AG04450 (cell line): ENCODE measurements at regions not wholly inside any gene's neighbourhood (a gene's known extent, or its start where the extent isn't known, plus 50 kb on each side); places are given as distances from the start of the nearest gene placed in this dataset.
A peak's percentile ranks its signal among the peaks of the same experiment; 100 is the strongest.
"Not testable (repeated sequence)": the region's sequence is repeated elsewhere in the genome, so short reads cannot be mapped to it uniquely, and the experiment has no call there.

Experiments
- CTCF ChIA-PET: fragments of 300-600, 350-600 bp; formaldehyde crosslinking; extraction: SDS; loops from one replicate; lab custom pipeline; 2022; ENCODE audit warnings: antibody characterized with exemption, inconsistent platforms; lab: Charles Lee
- POLR2A ChIA-PET: fragments of 350-600 bp; formaldehyde crosslinking; extraction: SDS; loops from one replicate; lab custom pipeline; 2021; ENCODE audit warnings: antibody characterized with exemption, inconsistent platforms; lab: Yijun Ruan, JAX
- DNase-seq: peaks from one replicate; pipeline ENCODE4 v3.0.0-alpha.2; 2011; ENCODE audit warnings: low read depth, low spot score
- H3K27ac ChIP-seq: one replicate; pipeline ENCODE4 v1.5.1; 2012; ENCODE audit warnings: low read depth, low read length, control low read depth
- H3K27me3 ChIP-seq: one replicate; pipeline ENCODE4 v1.6.0; 2012; ENCODE audit warnings: low read length; ENCODE audit not compliant: control insufficient read depth, insufficient read depth
- H3K4me3 ChIP-seq: 2 replicates; pipeline ENCODE4 v1.5.1; 2011; ENCODE audit warnings: mild to moderate bottlenecking, low read depth, low read length, control low read depth
- H3K9me3 ChIP-seq: 2 replicates; pipeline ENCODE4 v1.5.1; 2012; ENCODE audit warnings: low read length; ENCODE audit not compliant: control insufficient read depth, insufficient read depth
- TF ChIP-seq, protein P1 (sequence below): IDR thresholded peaks from 2 replicates; pipeline ENCODE4 v1.5.1; 2011; ENCODE audit warnings: low read depth, low read length, control low read depth, inconsistent platforms

DNA sequence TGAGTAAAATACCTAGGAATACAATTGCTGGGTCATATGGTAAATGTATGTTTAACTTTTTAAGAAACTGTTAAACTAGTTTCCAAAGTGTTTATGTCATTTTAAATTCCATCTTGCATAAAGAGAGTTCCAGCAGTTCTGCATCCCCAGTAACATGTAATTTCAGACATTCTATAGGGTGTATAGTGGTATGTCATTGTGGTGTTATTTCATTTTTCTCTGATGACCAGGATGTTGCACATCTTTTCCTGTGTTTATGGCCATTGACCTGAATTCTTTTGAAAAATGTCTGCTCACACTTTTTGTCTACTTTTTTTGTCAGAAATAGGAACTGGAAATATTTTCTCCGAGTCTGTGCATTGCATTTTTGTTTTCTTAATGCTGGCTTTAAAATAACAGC is 128.9 kb downstream of the TMEM200A start:
- POLR2A ChIA-PET = interaction anchor here (0.7 kb wide), 1 partner anchor 9 kb away, joined by 9 read pairs; no protein-coding TSS in a partner anchor
- TF ChIP-seq, protein P1, sequence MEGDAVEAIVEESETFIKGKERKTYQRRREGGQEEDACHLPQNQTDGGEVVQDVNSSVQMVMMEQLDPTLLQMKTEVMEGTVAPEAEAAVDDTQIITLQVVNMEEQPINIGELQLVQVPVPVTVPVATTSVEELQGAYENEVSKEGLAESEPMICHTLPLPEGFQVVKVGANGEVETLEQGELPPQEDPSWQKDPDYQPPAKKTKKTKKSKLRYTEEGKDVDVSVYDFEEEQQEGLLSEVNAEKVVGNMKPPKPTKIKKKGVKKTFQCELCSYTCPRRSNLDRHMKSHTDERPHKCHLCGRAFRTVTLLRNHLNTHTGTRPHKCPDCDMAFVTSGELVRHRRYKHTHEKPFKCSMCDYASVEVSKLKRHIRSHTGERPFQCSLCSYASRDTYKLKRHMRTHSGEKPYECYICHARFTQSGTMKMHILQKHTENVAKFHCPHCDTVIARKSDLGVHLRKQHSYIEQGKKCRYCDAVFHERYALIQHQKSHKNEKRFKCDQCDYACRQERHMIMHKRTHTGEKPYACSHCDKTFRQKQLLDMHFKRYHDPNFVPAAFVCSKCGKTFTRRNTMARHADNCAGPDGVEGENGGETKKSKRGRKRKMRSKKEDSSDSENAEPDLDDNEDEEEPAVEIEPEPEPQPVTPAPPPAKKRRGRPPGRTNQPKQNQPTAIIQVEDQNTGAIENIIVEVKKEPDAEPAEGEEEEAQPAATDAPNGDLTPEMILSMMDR = no peak

DNA sequence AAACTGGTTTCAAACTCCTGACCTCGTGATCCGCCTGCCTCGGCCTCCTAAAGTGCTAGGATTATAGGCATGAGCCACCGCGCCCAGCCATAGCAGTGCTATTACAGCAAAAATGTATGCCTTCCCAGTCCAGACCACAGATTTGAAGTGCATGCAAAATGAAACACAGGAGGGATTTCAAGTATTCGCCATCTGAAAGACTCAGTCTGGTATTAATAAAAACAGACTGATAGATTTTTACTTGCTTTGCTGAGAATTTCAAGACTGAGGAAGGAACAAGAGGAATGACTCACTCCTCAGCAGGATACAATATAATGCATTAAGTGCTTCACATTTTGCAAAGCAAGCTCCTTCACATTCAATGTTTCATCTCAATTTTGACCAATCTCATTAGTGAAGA is 134.9 kb downstream of the TMEM200A start:
- no peak overlapping the region for H3K27ac ChIP-seq
- no peaks in the 10 kb centered on the region for H3K9me3 ChIP-seq
- ChIA-PET CTCF (no interaction called here), POLR2A (no interaction called here)
- TF ChIP-seq, protein P1 = no peak
- no peaks in the 10 kb centered on the region for H3K27me3 ChIP-seq
- H3K4me3 ChIP-seq = no peak overlapping the region
- DNase-seq = peak; percentile 37

More for the DNA sequence above, 128.9 kb downstream of the TMEM200A start:
- H3K9me3 ChIP-seq = no peaks in the 10 kb centered on the region
- no peak for DNase-seq
- CTCF ChIA-PET = no interaction called here
- no peak overlapping the region for H3K27ac ChIP-seq
- H3K4me3 ChIP-seq = no peak overlapping the region
- no peaks in the 10 kb centered on the region for H3K27me3 ChIP-seq

DNA sequence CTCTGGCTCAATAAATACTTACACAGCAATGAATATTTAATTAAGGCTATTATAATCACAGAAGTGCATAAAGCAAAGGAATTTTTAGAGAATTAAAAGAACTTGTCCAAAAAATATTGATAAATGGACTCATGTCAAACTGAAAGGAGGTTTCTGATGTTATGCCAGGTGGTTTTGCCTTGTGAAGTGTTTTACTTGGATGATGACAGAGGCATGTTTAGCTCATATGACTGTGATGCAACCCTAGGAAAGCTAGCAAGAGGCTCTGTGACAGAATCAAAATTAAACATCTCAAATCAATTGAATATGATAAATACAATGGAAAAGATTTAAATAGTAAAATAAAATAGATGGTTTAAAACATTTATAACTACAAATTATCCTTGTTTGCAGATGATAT is 137.3 kb downstream of the TMEM200A start:
- no peak for DNase-seq
- POLR2A ChIA-PET = interaction anchor here (0.5 kb wide), 1 partner anchor 9 kb away, joined by 9 read pairs; no protein-coding TSS in a partner anchor
- CTCF ChIA-PET = no interaction called here

DNA sequence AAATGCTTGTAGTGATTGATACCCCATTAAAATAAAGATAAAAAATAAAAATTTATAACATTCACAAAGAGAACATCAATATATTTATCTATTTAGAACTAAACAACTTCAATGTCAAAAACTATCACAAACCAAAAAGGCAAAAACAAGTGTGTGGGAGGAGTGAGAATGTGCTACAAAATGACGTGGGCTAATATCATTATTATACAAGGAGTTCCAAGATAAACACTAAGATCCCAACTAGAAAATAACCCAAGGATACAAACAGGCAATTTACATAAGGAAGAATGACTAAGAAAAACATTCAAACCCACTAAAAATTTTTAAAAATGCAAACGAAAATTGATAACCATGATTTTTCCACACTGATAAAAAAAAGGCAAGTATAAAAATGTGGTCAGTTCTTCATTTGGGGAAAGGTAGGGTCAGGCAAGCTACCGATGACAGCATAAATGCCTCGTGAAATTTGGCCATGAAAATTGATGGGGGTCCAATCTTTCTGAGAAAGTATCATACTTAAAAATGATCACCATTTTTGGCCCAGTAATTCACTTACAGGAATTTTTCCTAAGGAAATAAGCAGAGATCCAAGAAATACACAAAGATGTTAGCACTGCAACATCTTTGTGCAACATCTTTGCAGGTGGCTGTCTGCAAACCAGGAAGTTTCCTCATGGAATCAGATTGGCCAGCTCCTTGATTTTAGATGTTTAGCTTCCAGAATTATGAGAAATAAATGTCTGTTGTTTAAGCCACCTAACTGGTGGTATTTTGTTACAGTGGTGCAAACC is 140.2 kb downstream of the TMEM200A start:
- peaks cover 3% of the 10 kb centered on the region; the same call in 1 of the 2 replicates for H3K9me3 ChIP-seq
- no peaks in the 10 kb centered on the region for H3K27me3 ChIP-seq
- ChIA-PET POLR2A (no interaction called here), CTCF (no interaction called here)
- TF ChIP-seq, protein P1 = no peak
- no peak for DNase-seq
- no peak overlapping the region for H3K27ac ChIP-seq
- H3K4me3 ChIP-seq = no peak overlapping the region

More for the DNA sequence above, 137.3 kb downstream of the TMEM200A start:
- Histone ChIP-seq H3K27ac (no peak overlapping the region), H3K4me3 (no peak overlapping the region), H3K27me3 (no peaks in the 10 kb centered on the region), H3K9me3 (no peaks in the 10 kb centered on the region)
- TF ChIP-seq, protein P1 = no peak

DNA sequence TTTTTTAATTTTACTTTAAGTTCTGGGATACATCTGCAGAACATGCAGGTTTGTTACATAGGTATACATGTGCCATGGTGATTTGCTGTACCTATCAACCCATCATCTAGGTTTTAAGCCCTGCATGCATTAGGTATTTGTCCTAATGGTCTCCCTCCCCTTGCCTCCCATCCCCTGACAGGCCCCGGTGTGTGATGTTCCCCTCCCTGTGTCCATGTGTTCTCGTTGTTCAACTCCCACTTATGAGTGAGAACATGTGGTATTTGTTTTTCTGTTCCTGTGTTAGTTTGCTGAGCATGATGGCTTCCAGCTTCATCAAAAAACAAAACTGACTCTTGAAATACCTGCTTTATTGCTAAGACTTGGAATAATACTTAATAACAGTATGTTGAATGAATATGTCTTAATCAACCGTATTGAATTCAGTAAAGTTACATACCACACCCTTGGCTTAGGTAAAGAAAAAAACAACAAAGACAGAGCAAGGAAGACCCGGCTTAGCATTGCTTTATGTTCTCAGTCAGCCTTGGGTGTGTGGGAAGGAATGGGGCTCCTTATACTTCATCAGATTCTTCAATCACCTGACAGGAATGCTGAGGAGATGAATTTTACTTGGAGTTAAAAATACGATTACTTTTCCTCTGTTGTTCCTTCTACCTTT is 141.3 kb downstream of the TMEM200A start:
- H3K27ac ChIP-seq, H3K27me3 ChIP-seq, POLR2A ChIA-PET, H3K9me3 ChIP-seq, CTCF ChIA-PET, DNase-seq, H3K4me3 ChIP-seq: not testable (repeated sequence)
